B cell (primary cell): ENCODE measurements at regions not wholly inside any gene's neighbourhood (a gene's known extent, or its start where the extent isn't known, plus 50 kb on each side); places are given as distances from the start of the nearest gene placed in this dataset.

ENCODE experiments used
- CTCF ChIP-seq: fragments of 200-600 bp; IDR thresholded peaks from one replicate; pipeline ENCODE4 v1.8.0; 2022; ENCODE audit warnings: antibody characterized with exemption, mild to moderate bottlenecking
- EZH2 ChIP-seq: IDR thresholded peaks from 2 replicates; pipeline ENCODE4 v1.6.1; 2012; ENCODE audit warnings: borderline replicate concordance, low read depth, mild to moderate bottlenecking, moderate library complexity, low read length; ENCODE audit not compliant: insufficient read depth, poor library complexity, severe bottlenecking

- TF ChIP-seq CTCF = no peak
- TF ChIP-seq EZH2 = no peak
These were observed 87.7 kb downstream of the DCK start for GRCh38 chr4:71081192-71081591.
